HG02610 (cell line): ENCODE measurements at regions not wholly inside any gene's neighbourhood (a gene's known extent, or its start where the extent isn't known, plus 50 kb on each side); places are given as distances from the start of the nearest gene placed in this dataset.
"Not testable (repeated sequence)": the region's sequence is repeated elsewhere in the genome, so short reads cannot be mapped to it uniquely, and the experiment has no call there.

Experiments used
- ATAC-seq: cut with Tn5 transposase; IDR thresholded peaks from one replicate; pipeline ENCODE4 v1.9.1; 2021; ENCODE audit warnings: mild to moderate bottlenecking, moderate library complexity; ENCODE audit not compliant: unreplicated experiment

DNA sequence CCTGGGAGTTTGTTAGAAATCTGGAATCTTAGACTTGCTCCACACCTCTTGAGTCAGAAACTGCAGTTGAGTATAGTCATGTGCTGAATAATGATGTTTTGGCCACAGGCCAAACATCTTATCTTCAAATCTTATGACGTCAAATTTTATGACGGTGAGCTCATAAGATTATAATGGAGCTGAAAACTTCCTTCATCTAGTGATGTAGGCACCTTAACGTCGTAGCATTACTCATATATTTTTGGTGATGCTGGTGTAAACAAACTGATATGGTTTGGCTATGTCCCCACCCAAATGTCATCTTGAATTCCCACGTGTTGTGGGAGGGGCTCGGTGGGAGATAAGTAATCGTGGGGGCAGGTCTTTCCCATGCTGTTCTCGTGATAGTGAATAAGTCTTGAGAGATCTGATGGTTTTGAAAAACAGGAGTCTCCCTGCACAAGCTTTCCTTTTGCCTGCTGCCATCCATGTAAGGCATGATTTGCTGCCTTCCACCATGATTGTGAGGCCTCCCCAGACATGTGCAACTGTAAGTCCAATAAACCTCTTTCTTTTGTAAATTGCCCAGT is 268.0 kb upstream of the PROK2 start:
- ATAC-seq: no peak

DNA sequence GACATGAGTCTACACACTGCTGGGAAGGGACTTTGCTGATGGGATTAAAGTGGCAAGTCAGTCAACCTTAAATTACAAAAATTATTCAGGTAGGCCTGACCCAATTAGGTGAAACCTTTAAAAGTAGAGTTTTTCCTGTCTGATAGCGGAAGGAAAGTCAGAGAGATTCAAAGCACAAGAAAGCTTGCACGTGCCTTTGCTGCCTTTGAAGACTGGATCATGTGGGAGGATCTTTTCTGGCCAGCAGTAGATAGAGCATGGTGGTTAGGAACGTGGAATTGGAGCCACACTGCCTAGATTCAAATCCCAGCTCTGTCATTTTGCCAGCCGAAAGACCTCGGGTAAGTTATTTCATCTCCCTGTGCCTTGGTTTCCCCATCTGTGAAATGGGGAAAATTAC is 265.8 kb upstream of the PROK2 start:
- ATAC-seq: no peak

DNA sequence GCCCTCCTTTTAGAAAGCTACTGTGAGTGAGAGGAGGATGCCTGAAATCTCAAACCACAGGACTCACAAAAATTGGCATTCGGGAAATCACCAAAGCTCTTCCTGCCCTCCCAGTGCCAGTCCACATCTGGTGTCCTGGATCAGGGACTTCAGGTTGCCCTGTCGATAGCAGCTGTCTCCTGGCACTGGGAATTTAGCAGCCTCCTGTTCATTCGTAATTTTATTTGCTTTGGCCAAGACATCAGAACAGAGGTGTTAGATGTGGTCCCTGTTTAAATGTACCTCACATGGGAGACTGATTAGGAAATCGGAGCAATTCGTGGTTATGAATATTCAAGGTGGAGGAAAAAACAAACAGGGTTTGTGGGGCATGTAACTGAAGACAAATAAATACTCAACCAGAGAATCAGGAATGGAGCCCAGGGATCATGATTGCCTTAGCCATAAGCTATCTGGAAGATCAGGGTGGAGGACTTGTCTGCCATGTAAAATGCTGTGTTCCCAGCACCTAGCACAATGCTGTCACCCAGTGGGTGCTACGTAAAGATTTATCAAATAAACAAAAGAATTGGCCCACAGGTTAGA is 265.2 kb upstream of the PROK2 start:
- ATAC-seq: no peak

DNA sequence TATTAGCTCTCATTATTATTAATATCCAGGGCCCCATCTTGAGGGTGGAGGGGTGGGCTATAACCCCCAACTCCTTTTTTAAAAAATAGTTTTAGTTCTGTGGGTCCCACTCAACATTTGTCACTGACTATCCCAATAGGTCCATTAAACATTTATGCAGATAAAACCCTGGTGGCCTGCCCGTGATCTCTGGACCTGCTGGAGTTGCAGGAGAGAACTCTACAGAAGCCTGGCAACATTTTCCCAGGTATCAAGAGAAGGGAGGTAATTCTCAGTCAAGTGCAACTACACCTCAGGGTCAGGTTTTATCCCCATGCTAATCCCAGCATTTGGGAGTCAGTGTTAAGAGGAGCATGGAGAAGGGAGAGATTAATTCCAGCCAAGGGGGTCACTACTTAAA is 264.4 kb upstream of the PROK2 start:
- ATAC-seq: no peak

DNA sequence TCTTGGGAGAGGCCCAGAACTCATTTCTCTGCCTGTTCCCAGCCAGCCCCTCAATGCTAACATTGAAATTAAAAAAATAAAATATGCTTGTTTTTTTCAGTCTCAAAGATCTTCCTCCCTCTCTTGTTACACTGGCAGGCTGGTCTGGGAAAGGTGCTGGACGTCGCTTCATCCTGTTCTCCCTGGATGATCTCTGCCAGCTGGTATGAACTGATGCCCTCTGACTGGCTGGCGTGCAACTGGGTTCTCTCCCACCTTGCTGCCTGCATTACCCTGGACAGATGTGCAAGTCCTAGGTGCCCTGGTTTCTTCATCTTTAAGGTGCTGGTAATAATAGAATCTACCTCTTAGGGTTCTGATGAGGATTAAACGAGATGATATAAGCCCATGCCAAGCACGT is 263.9 kb upstream of the PROK2 start:
- no peak for ATAC-seq

DNA sequence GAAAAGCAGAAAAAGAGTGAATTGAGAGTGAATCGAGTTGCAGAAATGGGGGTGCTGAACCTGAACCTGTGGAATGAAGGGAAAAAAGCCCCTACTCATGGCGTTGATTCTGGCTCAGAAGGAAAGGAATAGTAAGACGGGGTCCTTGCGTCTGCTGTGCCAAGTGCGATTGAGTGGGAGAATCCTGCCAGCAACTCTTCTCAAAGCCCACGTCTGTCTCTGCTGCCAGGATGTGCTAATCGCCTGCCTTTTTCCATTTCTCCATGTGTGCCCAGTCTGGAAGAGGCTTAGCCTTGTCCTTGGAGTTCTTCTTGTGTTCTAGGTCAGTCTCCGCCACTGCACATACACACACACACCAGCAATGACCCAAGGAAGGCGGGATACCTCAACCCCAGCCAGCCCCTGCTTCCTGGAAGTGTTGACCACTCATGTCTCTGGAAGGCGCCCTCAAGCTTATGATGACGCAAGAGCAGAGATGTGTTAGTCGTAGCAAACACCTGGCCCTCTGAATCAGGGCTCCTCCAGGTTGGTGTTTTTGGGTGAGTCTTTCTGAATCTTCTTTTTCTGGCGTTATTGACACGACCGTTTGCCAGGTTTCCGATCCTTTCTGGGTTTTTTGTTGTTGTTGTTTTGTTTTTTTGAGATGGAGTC is 262.4 kb upstream of the PROK2 start:
- ATAC-seq: no peak

DNA sequence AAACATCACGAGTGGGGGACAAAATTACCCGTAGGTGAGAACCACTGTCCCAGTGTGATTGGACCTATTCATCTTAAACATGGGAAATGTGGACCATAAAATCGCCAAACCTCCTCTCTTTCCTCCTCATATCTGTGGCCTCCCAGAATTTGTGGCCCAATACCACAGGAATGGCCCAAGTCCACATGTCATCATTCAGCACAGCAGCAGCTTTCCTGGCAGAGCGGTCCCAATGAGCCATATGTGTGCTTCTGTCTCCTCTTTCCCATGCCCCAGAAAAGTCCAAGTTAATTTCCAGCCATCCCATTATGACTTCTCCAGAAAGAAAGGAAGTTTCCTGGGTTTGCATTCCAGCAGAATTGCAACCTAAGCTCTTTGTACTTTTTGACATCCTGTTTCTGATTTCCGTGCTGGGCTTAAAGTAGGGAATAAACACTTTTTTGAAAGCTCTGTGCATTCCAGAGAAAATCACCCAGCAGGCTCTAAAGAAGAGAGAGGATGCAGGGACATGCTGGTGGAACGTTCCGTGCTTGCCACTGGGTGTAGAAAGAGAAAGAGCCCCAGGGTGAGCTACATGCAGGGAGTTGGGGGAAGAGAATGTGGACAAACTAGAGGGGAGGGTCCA is 259.4 kb upstream of the PROK2 start:
- ATAC-seq: no peak

DNA sequence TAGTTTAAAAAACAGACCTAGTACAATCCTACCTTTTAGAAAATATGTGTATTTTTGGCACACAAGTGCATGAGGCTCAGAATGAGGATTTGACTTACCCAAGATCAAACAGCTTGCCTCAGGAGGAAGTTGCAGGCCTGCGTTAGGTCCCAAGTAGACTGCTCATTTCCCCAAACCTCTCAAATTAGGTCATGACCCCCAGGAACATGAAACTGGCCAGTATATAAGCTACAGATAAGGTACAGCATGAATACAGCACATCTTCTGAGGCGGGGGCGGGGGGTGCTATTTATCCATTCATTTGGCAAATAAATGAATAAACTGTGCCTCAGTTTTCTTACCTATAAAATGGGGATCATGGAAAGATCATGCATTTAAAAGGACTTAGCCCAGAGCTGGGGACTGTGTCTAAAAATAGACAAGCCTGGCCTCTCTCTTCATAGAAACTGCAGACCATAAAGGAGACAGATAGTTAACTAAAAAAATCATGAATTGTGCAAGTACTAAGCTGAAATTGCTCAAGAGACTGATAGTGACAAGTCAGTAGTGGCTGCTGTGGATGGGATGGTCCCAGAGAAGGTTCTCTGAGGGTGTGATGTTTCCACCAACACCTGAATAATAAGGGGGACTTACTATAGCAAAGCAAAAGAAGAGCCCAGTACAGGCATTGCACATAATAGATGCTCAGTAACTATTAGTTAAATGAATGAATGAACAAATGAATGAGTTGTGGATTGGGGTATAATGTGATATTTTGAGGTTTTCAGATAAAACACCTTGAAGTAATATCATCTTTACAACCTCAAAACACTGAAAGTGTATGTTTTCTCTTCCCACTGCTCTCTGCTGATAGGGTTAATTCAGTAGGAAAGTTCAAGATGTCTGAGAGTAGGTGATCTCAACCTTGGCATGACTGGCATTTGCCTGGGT is 258.5 kb upstream of the PROK2 start:
- no peak for ATAC-seq

DNA sequence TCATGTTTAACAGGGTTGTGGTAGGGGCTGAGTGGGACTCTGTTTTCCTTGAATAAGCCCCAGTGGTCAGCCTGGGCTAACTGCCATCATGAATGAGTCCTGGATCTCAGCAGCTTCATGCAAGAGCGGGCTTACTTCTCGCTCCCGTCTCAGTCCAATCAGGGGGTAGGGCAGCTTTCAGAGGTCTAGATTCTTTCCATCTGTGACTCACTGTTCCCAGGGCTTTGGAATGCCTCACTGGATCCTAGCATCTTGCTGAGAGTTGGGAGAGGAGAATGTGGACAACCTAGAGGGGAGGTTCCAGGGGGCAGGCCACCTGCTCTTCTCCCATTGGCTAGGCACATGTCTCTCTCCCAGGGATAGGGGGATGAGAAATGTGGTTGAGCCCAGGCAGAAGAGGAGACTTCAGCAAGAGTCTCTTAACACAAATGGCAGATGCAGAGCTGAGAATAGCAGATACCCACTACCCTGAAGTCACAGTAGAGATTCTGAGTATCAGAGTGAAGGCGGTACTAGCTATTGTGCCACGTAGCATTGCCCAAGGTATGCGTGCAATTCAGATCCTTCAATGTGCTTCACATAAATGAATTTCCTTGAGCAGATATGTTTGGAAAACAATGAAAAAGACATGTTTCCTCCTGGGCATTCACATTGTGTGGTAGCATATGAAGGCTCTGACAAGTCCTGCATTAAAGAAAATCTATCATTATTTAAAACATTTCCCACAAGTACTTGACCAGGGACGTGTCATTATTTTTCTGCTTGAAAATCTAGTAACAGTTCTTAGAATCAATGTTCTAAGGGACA is 257.7 kb upstream of the PROK2 start:
- ATAC-seq: no peak

DNA sequence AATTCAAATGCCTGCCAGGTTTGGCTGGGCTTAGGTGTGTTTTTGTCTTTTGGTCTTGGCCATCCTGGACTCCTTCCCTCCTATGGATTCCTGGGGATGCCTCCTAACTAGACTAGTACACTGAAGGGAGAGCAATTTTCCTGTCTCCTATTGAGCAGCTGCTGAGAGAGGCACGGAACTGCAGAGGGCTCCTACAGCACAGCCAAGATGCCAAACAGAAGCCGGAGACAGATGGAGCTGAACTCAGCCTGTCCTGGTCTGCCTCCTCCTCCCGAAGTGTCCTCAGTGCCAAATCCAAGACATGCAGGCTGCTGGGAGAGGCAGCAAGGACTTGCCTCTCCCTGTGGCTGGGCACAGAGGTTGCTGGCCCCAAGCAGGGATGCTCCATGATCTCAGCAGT is 256.6 kb upstream of the PROK2 start:
- no peak for ATAC-seq

DNA sequence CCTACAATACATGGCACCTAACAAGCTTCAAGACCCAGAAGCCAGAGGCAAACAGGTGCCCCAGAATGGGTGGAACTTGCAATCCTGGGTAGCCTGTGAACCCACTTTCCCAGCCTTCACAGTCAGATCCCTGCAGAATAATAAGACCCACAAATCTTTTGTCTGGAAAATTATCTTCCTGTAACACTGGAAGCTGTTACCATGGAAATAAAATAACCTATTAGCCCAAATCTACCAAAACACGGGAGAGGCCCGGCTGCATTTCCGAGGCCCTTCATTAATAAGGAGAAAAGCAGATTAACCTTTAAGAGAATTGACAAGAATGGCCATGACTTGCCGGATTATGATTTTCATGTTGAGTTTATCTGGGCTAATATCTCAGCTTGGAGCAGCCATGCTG is 256.1 kb upstream of the PROK2 start:
- no peak for ATAC-seq

DNA sequence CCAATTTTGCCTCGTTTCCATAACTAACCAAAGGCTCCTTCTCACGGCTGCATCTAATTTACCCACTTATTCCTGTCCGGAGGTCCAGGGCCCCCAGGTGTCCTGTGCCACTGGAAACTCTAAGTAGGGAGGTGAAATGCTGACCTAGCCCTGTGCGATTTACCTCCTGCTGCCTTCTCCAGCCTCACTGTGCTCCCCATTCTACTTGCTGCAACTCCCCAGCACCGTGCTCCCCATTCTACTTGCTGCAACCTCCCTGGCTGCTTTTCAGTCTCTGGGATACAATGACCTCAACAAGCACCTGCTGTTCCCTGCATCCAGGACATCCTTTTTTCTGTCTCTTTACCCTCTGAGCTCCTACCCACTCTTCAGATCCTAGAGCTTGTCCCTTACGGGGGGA is 254.7 kb upstream of the PROK2 start:
- no peak for ATAC-seq

DNA sequence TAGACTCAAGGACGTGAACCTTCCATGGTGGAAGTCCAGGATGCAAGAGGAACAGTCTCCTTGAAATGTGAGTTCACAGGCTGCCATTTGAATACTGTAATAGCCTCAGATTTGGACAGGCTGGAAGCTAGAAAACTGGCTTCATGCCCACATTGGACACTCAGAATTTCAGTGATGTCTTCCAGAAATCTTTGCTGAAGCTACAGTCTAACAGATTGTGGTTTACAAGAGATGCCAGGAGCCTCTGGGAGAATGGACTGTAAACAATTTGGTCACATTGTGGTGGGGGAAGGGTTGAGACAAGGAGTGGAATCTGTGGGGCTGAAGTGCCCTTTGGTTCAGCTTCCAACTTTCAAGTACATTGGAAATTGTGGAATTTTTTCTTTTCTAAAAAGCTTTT is 252.0 kb upstream of the PROK2 start:
- no peak for ATAC-seq

DNA sequence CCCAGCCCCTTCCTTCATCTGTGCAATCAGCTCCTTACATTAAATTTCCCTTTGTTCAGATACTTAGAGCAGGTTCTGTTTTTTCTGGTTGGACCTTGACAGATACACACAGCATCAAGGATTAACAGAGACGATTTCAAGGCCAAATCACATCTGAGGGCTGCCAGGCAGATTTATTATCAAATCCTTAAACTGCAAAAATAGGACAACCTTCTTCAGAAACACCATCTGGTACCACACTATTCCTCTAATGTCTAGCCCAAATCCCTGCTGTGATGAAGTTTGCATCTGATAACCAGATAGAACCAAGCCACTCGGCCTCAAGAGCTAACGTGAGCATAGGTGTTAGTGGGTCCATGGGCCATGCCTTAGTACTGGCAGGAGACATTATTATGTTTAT is 250.7 kb upstream of the PROK2 start:
- no peak for ATAC-seq

DNA sequence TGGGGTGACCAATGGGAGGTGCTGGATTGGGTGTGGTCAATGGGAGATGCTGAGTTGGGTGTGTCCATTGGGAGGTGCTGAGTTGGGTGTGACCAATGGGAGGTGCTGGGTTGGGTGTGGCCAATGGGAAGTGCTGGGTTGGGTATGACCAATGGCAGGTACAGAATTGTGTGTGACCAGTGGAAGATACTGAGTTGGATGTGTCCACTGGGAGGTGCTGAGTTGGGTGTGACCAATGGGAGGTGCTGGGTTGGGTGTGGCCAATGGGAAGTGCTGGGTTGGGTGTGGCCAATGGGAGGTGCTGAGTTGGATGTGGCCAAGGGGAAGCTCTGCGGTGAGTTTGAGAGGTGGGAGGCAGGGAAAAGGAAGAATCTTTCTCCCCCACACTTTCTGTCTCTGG is 250.0 kb upstream of the PROK2 start:
- no peak for ATAC-seq

DNA sequence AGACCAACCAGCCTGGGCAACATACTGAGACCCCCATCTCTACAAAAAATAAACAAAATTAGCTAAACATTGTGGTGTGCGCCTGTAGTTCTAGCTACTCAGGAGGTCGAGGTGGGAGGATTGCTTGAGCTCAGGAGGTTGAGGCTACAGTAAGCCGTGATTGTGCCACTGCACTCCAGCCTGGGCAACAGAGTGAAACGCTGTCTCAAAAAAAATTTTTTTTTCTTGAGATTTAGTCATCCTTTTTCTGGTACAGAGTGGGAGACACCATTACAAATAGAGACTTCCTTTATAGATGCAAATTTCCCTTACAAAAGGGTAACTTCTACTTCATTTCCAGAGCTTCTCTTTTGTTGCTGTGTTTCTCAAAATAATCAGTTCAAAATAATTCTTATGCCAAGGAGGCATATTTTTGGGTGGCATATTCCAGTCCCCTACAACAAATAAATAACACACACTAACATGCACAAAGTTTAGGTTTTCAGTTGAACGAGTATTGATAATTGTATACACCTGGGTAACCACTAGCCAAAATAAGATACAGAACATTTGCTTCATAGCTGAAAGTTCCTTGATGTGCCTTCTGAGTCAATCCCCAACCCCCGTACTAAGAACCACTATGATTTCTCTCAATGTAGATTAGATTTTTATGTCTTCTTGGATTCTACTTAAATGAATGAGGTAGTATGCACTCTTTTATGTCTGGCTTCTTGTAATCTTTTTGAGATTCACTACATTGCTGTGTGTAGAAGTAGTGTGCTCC is 248.9 kb upstream of the PROK2 start:
- peak; percentile 54 for ATAC-seq

DNA sequence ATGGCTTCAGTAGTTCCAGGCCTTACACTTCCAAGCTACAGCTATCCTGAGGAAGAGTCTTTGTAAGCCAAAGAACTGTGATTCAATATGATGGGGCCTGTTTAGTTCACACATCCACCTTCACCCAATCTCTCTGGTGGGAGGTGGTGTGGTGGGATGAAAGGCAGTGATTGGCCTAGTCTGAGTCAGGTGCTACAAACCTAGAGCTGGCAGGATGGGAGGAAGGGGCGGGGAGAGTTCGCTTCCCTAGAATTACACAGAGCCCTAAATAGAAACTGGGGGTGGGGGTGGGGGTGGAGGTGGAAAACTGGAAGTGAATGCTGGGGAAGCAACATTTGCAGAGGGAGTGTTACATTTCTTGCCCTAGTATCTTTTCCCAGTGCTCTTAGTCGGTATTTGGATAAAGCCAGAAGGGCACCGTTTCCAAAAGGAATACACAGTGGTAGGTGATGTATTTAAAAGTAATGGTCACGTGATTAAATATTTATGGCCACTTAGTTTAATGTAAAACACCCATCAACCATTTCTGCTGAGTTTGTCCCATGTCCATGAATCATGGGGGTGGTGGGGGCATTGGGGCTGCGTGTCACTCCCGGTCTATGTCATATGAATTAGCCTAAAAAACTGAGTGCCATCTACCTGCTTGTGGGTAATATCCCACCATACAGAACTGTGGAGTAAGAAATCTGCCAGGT is 247.6 kb upstream of the PROK2 start:
- no peak for ATAC-seq

DNA sequence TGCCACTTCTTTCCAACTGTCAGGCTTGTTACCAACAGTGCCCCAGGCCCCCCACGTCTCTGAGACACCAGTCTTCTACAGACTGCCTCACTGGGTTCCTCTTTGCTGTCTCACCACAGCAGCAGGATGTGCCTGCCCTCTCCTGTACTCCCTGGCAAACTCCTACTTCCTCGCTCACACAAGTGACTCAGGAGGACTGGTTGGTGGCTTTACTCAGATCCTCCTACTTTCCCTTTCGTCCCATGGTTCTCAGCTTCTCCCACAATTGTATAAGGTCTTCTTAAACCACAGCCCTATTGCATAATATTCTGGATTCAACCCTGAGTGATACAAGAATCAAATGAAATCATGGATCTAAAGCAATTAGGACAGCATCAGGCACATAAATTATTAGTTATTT is 246.6 kb upstream of the PROK2 start:
- ATAC-seq: no peak

DNA sequence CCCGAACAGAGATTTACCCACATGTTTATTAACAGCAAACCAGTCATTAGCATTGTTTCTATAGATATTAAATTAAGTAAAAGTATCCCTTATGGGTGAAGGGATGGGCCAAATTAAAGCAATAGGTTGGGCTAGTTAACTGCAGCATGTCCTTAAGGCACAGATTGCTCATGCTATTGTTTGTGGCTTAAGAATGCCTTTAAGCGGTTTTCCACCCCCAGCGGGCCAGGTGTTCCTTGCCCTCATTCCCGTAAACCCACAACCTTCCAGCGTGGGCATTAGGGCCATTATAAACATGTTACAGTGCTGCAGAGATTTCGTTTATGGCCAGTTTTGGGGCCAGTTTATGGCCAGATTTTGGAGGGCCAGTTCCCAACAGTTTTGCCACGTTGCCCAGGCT is 245.3 kb upstream of the PROK2 start:
- not testable (repeated sequence) for ATAC-seq
